ENCODE measurements at regions not wholly inside any gene's neighbourhood (a gene's known extent, or its start where the extent isn't known, plus 50 kb on each side); places are given as distances from the start of the nearest gene placed in this dataset.

DNA sequence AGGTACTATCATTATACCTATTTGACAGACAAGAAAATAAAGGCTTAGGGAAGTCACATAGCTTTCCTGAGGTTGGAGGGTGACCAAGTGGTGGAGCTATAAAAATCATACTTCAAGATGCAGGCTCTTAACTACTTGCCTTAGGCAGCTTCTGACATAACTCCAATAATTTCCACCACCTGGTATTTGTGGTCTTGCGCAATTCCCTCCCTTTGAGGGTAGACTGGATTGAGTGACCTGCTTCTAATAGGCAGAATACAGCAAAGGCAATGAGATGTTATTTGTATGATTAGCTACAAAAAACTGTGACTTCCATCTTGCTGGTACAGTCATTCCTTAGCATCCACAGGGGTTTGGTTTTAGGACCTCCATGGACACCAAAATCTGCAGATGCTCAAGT is 385.5 kb downstream of the TMEM114 start:
- H3K27ac ChIP-seq: no peak overlapping the region
- no peaks in the 10 kb centered on the region for H3K36me3 ChIP-seq
- TF ChIP-seq POLR2A (IDR thresholded peaks at IDR 0.05): no peak
- TF ChIP-seq, protein P1, sequence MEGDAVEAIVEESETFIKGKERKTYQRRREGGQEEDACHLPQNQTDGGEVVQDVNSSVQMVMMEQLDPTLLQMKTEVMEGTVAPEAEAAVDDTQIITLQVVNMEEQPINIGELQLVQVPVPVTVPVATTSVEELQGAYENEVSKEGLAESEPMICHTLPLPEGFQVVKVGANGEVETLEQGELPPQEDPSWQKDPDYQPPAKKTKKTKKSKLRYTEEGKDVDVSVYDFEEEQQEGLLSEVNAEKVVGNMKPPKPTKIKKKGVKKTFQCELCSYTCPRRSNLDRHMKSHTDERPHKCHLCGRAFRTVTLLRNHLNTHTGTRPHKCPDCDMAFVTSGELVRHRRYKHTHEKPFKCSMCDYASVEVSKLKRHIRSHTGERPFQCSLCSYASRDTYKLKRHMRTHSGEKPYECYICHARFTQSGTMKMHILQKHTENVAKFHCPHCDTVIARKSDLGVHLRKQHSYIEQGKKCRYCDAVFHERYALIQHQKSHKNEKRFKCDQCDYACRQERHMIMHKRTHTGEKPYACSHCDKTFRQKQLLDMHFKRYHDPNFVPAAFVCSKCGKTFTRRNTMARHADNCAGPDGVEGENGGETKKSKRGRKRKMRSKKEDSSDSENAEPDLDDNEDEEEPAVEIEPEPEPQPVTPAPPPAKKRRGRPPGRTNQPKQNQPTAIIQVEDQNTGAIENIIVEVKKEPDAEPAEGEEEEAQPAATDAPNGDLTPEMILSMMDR (IDR thresholded peaks at IDR 0.05): no peak
- no peak for ATAC-seq
- intact Hi-C loops (cut with DNase I): no loop called here
- no peak overlapping the region for H3K4me3 ChIP-seq
- WGBS, 4 donors: 91 to 100% (median 94%) methylated on average over 1 of the region's 1 CpG
- DNase-seq: no peak
- no peaks in the 10 kb centered on the region for H3K4me1 ChIP-seq
- peaks cover 0 to 4% (median 0%) of the 10 kb centered on the region in 9 donors for H3K27me3 ChIP-seq
- H3K9me3 ChIP-seq: peaks cover 0 to 26% (median 2%) of the 10 kb centered on the region in 12 donors

DNA sequence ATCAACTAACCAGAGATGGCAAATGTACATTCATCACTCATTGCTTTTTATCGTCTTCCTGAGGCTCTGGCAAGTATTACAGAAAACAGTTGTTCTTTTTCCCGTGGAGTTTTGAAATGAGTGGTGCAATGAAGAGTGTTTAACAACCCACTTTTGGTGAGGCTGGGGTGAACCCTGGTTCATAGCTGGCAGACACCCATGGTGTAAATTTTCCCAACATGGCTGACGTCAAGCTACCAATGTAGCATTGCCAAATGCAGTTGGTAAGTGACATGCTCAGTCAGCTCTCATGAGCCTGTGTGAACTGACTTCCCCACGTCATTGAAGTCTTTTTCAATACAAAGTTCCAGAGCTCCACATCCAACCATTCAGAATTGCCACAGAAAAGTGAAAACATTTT is 386.2 kb downstream of the TMEM114 start:
- 47 to 74% (median 68%) methylated on average over 4 of the region's 4 CpGs for WGBS, 4 donors
- Histone ChIP-seq H3K27me3 (no peaks in the 10 kb centered on the region), H3K4me1 (no peaks in the 10 kb centered on the region), H3K27ac (no peak overlapping the region), H3K36me3 (no peaks in the 10 kb centered on the region), H3K4me3 (no peak overlapping the region), H3K9me3 (peaks cover 0 to 26% (median 2%) of the 10 kb centered on the region in 12 donors)
- DNase-seq (no peak), ATAC-seq (no peak)
- intact Hi-C loops (cut with DNase I): no loop called here
- TF ChIP-seq, protein P1 (IDR thresholded peaks at IDR 0.05): no peak
- TF ChIP-seq POLR2A (IDR thresholded peaks at IDR 0.05): no peak

DNA sequence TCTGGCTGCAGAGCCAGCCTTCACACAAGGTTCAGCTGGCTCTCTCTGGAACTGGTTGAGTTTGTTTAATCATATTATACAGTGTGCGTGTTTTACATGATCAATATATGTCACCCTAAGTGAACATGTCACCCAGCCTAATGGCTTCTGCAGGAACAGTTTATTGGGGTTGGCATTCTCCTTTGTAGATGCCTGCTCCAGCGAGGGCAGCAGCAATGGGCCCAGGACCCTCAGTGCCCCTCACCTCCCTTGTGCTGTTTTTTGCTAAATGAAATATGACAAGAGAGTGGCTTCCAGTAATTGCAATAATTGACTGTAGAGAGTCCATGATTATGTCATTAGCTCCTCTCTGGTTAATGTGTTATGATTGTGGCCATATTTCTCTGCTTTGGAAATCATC is 387.2 kb downstream of the TMEM114 start:
- no peak overlapping the region for H3K27ac ChIP-seq
- H3K4me3 ChIP-seq: no peak overlapping the region
- no peak for ATAC-seq
- H3K36me3 ChIP-seq: no peaks in the 10 kb centered on the region
- TF ChIP-seq, protein P1 (IDR thresholded peaks at IDR 0.05): no peak
- TF ChIP-seq POLR2A (IDR thresholded peaks at IDR 0.05): no peak
- H3K4me1 ChIP-seq: no peaks in the 10 kb centered on the region
- 76 to 79% (median 77%) methylated on average over 2 of the region's 2 CpGs for WGBS, 4 donors
- no peak for DNase-seq
- intact Hi-C loops (cut with DNase I): no loop called here
- H3K27me3 ChIP-seq: no peaks in the 10 kb centered on the region
- peaks cover 0 to 26% (median 2%) of the 10 kb centered on the region in 12 donors for H3K9me3 ChIP-seq

DNA sequence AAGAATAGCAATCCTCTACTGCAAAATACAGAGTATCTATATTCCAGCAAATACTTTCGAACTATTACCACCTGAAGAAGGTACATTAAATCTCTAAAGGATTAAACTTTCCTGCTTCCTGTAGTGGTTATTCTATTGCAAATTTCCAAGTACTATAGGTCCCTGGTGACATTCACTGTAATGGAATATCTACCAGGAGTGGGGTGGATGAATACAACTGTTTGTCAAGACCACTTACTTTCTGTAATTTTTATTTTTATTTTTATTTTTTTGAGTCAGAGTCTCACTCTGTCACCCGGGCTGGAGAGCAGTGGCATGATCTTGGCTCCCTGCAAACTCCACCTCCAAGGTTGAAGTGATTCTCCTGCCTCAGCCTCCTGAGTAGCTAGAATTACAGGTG is 389.5 kb downstream of the TMEM114 start:
- ATAC-seq (no peak), DNase-seq (no peak)
- Histone ChIP-seq H3K4me1 (no peaks in the 10 kb centered on the region), H3K36me3 (no peaks in the 10 kb centered on the region), H3K9me3 (peaks cover 0 to 26% (median 2%) of the 10 kb centered on the region in 12 donors), H3K27me3 (no peaks in the 10 kb centered on the region), H3K27ac (no peak overlapping the region), H3K4me3 (no peak overlapping the region)
- 73 to 87% (median 80%) methylated on average over 2 of the region's 2 CpGs for WGBS, 4 donors
- TF ChIP-seq POLR2A (IDR thresholded peaks at IDR 0.05): no peak
- TF ChIP-seq, protein P1 (IDR thresholded peaks at IDR 0.05): no peak
- intact Hi-C loops (cut with DNase I): no loop called here
